Epithelial cell of proximal tubule (primary cell): ENCODE measurements at regions not wholly inside any gene's neighbourhood (a gene's known extent, or its start where the extent isn't known, plus 50 kb on each side); places are given as distances from the start of the nearest gene placed in this dataset.

Experiments used
- DNase-seq: peaks from one replicate; pipeline ENCODE4 v3.0.0-alpha.2; 2011; ENCODE audit warnings: low read depth
- H3K4me3 ChIP-seq: 2 replicates; pipeline ENCODE4 v1.5.1; 2011; ENCODE audit warnings: low read depth, mild to moderate bottlenecking, low read length
- TF ChIP-seq, protein P1 (sequence below): conservative IDR thresholded peaks from 2 replicates; pipeline ENCODE4 v1.5.1; 2012; ENCODE audit warnings: low read depth, mild to moderate bottlenecking, low read length

DNA sequence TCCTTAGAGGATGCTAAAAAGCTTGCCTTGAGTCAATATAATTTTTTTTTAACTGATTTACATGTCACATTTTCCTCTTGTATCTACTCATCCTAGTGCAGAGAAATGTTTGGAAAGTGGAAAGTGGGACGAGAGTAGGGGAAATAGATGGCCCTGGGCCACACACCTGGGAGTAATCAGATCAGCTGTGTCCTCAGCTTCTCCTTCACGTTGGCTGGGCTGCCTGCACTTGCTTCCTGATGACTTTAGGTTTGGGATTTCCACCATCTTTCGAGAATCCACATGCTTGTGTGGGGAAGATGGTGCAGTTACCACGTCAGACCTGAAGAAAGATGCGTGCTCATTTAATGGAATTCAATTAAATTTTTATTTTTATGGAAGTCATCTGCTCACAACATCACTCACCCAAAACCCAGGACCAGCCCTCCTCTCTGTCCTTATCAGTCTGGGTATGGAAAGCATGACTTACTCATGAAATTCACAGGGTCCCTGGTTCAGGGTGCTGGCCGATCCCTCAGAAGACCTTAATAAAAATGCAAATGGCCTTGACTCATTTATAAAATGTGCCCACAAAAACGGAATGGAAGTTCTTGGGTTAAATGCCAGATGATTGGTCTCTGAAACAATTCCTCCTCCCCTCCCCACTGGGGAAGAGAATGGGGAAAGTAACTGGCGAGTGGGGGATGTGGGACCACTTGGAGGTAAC is 74.5 kb upstream of the TIAM2 start:
- H3K4me3 ChIP-seq: no peak overlapping the region
- no peak for DNase-seq
- TF ChIP-seq, protein P1, sequence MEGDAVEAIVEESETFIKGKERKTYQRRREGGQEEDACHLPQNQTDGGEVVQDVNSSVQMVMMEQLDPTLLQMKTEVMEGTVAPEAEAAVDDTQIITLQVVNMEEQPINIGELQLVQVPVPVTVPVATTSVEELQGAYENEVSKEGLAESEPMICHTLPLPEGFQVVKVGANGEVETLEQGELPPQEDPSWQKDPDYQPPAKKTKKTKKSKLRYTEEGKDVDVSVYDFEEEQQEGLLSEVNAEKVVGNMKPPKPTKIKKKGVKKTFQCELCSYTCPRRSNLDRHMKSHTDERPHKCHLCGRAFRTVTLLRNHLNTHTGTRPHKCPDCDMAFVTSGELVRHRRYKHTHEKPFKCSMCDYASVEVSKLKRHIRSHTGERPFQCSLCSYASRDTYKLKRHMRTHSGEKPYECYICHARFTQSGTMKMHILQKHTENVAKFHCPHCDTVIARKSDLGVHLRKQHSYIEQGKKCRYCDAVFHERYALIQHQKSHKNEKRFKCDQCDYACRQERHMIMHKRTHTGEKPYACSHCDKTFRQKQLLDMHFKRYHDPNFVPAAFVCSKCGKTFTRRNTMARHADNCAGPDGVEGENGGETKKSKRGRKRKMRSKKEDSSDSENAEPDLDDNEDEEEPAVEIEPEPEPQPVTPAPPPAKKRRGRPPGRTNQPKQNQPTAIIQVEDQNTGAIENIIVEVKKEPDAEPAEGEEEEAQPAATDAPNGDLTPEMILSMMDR: no peak

DNA sequence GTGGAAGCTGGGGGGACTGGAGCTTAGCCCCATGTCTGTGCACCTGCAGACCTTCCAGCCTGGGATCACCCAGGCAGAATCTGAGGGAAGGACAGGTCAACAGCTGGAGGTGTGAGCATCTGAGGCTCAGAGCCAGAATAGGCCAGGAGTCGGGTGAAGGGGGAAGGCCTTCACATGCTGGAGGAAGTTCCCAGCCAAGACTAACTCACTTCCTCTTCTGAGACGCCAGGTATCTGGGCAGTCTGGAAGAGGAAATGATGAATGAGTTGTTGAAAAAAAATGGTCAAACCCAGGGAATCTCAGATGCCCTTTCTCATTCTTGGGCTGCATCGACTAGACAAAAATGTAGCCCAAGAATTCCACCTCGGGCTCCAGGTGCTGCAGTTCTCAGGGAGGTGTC is 73.6 kb upstream of the TIAM2 start:
- H3K4me3 ChIP-seq: no peak overlapping the region
- TF ChIP-seq, protein P1: no peak
- DNase-seq: no peak

DNA sequence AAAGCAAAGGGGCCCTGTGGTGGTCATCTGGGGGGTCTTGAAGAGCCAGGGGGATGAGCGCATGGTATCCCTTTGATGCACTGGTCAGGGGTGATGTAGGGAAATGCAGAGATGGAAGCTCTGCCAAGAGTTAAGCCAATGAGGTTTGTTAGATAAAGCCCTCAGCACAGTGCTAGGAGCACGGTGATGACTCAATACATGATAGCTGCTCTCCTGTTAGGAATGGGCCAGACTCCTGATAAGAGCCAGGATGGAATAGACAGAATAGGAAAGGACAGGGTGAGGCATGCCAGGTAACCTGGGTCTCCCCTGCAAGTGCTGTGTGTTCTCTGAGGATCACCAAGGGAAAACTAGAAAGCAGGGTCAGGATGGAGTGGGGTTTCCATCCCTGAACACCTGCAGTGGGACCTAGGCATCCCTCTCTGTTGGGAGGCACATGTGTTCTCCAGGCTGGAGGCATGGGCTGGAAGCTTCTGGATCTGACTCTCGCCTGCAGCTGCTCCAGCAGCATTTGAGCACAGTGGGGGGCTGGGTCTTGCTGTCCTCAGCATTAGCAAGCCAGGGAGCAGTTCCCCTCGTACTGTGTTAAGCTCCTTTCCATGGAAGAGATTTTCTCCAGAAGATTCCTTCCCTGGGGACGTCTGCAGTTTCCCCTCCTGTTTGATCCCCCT is 71.8 kb upstream of the TIAM2 start:
- no peak for DNase-seq
- no peak overlapping the region for H3K4me3 ChIP-seq
- TF ChIP-seq, protein P1: no peak

DNA sequence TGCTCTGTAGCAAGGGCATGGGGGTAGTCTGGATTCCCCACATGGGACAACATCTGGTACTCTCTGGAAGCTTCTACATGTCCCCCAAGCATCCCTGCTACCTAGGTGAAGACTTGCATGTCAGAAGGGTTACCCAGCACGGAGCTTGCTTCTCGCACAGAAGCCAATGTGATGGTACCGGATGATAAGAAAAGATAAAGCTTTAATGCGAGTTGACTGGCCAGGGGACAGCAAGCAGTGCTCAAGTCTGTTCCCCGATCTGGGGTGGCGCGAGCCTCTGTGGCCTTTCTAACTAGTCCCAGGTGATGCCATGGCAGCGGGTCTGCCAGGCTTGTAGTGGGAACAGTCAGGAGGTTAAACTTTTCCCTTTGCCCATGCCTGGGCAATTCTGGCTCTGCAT is 70.0 kb upstream of the TIAM2 start:
- H3K4me3 ChIP-seq: no peak overlapping the region
- TF ChIP-seq, protein P1: no peak
- no peak for DNase-seq

DNA sequence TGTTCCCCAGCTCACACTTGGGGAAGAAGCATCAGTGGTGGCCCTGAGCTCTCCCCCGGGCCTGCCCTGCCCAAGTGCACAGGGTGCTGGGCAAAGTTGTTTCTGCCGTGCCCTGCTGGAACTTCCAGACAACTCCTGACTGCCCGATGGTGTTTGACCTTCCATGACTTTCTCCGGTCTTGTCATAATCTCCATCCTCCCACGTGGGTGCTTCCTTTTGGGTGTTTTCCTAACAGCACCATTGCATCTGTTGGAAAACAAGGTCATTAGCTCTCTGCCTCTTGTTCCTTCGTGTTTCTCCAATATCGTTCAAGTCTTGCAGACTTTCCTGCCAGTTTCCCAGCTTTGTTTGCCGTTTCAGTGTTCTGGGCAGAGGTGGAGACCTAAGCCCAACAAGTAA is 68.7 kb upstream of the TIAM2 start:
- TF ChIP-seq, protein P1: no peak
- no peak for DNase-seq
- no peak overlapping the region for H3K4me3 ChIP-seq

DNA sequence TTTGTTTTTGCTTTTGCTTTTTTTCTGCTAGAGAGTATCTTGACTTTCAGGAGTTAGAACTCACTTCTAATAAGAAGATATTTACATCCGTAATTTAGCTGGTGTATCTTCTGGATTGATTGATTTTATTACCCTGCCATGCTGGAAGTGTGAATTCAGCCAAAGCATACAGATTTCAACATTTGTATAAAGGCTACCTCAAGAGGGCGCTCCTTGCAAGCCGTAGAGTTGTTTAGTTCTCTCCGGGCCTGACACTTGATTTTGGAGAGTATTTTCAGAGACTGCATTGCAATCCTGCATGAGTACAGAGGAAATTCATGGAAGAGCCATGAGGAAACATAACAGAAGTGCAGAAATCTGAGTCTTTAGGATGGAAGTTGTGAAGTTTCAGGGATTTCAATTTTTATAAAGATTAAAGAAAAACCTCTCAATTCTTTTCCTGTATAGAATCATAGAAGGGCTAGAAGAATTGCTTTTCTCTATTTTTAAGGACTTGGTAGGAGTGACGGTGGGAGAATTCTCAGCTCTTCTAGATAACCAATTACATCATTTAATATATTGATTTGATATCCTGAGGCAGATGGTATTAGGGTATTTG is 66.7 kb upstream of the TIAM2 start:
- peak; percentile 13 for DNase-seq
- H3K4me3 ChIP-seq: no peak overlapping the region
- TF ChIP-seq, protein P1: peak; percentile 86

DNA sequence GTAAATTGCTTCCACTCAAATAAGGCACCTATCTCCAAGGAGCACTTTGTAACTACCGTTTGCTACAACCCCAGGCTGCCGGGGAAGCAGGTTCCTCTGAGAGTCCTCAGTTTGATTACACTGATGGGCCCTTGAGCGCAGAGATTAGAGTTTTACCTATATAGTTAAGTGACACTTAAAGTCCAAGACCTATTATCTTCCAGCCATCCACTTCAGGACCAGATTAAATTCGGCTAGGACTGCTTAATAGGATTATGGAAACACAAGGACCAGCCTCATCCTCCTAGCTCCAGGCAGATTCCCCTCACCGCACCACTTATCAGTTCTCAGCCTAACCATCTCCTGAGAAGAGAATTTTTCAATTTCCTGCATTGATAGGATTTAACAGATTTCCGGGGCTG is 64.7 kb upstream of the TIAM2 start:
- no peak for DNase-seq
- TF ChIP-seq, protein P1: no peak
- no peak overlapping the region for H3K4me3 ChIP-seq
